HepG2 (cell line): ENCODE measurements at regions not wholly inside any gene's neighbourhood (a gene's known extent, or its start where the extent isn't known, plus 50 kb on each side); places are given as distances from the start of the nearest gene placed in this dataset.

Source experiments
- ATAC-seq: fragments of 200-7000 bp; cut with Tn5 transposase; 3 replicates; pipeline ENCODE4 v1.9.1; 2020; ENCODE audit warnings: mild to moderate bottlenecking, moderate library complexity
- BruUV-seq: library from RNA; stranded (reverse); fragments of 400-500 nt; replicated peaks from 2 replicates; lab custom pipeline; 2021; lab: Mats Ljungman, UMichigan
- CTCF ChIA-PET: fragments of 300-600 bp; formaldehyde crosslinking; extraction: SDS; loops from one replicate; lab custom pipeline; 2021; ENCODE audit warnings: low total read pairs, inconsistent platforms, low intra/inter-chr PET ratio; lab: Yijun Ruan, JAX
- POLR2A ChIA-PET: fragments of 350-600 bp; sonication (Branson Sonifier 250); formaldehyde crosslinking; loops from one replicate; lab custom pipeline; 2020; ENCODE audit warnings: antibody characterized with exemption, inconsistent platforms; lab: Yijun Ruan, JAX
- DNase-seq: peaks from one replicate; pipeline ENCODE4 v3.0.0-alpha.2; 2015; ENCODE audit warnings: low spot score
- FAIRE-seq: peaks from 3 replicates; lab custom pipeline; 2011; peaks lifted over from hg19 to GRCh38; lab: Jason Lieb, UNC
- H2AFZ ChIP-seq: one replicate; pipeline ENCODE4 v1.6.1; 2011; ENCODE audit warnings: low read length, inconsistent platforms
- H3K27ac ChIP-seq: fragments of 300-600 bp; 3 replicates; pipeline ENCODE4 v1.8.0; 2011; ENCODE audit warnings: mixed run types, mild to moderate bottlenecking, mixed read lengths, low read length, inconsistent platforms; ENCODE audit not compliant: insufficient read depth; ENCODE audit errors: extremely low read length
- H3K27me3 ChIP-seq, 2 experiments: fragments of 200-600 bp in 1 of 2; 2 replicates in 1 of 2; 3 replicates in 1 of 2; pipeline versions ENCODE4 v1.6.0 to v1.8.0; 2011; ENCODE audit warnings: low read length in 2 of 2, mild to moderate bottlenecking in 2 of 2, moderate library complexity in 2 of 2, inconsistent platforms in 1 of 2; ENCODE audit not compliant: insufficient read depth in 2 of 2, control insufficient read depth in 1 of 2
- H3K36me3 ChIP-seq, 2 experiments: fragments of 200-600 bp in 1 of 2; replicated peaks in 1 of 2; 2 replicates in 1 of 2; 3 replicates in 1 of 2; pipeline versions ENCODE4 v1.5.1 to v1.8.0; 2011; ENCODE audit warnings: low read length in 2 of 2, inconsistent platforms in 1 of 2; ENCODE audit not compliant: insufficient read depth in 2 of 2, control insufficient read depth in 1 of 2
- H3K4me1 ChIP-seq: 2 replicates; pipeline ENCODE4 v1.5.1; 2012; ENCODE audit warnings: low read length, inconsistent platforms; ENCODE audit not compliant: insufficient read depth
- H3K4me2 ChIP-seq: 2 replicates; pipeline ENCODE4 v1.6.0; 2011; ENCODE audit warnings: low read depth, low read length, inconsistent platforms
- H3K4me3 ChIP-seq, 3 experiments: fragments of 200-600 bp in 1 of 3; sonication (generic), shearing (Covaris generic) in 1 of 3; replicated peaks in 1 of 3; 2 replicates each; pipeline ENCODE4 v1.5.1; 2011 to 2016; ENCODE audit warnings: low read length in 3 of 3, inconsistent platforms in 2 of 3, low read depth in 2 of 3, mild to moderate bottlenecking in 2 of 3, control low read depth in 1 of 3, mixed read lengths in 1 of 3; ENCODE audit not compliant: insufficient read depth in 1 of 3
- H3K79me2 ChIP-seq: one replicate; pipeline ENCODE4 v1.6.1; 2011; ENCODE audit warnings: low read length, inconsistent platforms; ENCODE audit not compliant: insufficient read depth
- H3K9ac ChIP-seq: 2 replicates; pipeline ENCODE4 v1.6.0; 2011; ENCODE audit warnings: mild to moderate bottlenecking, low read depth, low read length, inconsistent platforms; ENCODE audit not compliant: insufficient read depth
- H3K9me3 ChIP-seq: 2 replicates; pipeline ENCODE4 v1.5.1; 2012; ENCODE audit warnings: mild to moderate bottlenecking, low read length
- H4K20me1 ChIP-seq: 2 replicates; pipeline ENCODE4 v1.6.0; 2011; ENCODE audit warnings: inconsistent platforms, mild to moderate bottlenecking, low read length, moderate library complexity; ENCODE audit not compliant: insufficient read depth
- KMT2B ChIP-seq: IDR thresholded peaks from 2 replicates; pipeline ENCODE4 v1.6.1; 2016; ENCODE audit warnings: missing genetic modification reagents, missing compliant biosample characterization
- MAFF ChIP-seq: IDR thresholded peaks from 2 replicates; pipeline ENCODE4 v1.6.1; 2011; ENCODE audit warnings: low read depth, low read length, improper control_type of control experiment
- MAFK ChIP-seq, 2 experiments: IDR thresholded peaks in 1 of 2; conservative IDR thresholded peaks in 1 of 2; 2 replicates each; pipeline ENCODE4 v1.6.1; 2011; ENCODE audit warnings: improper control_type of control experiment in 2 of 2, low read length in 2 of 2
- PAWR ChIP-seq: sonication (generic); formaldehyde crosslinking; IDR thresholded peaks from 2 replicates; pipeline ENCODE4 v1.4.0; 2020; ENCODE audit warnings: missing genetic modification reagents, mild to moderate bottlenecking, borderline replicate concordance
- PHF8 ChIP-seq: sonication (generic); formaldehyde crosslinking; IDR thresholded peaks from 2 replicates; pipeline ENCODE4 v1.5.0; 2020; ENCODE audit warnings: missing genetic modification reagents
- RBFOX2 ChIP-seq: fragments of 200-400 bp; formaldehyde crosslinking; IDR thresholded peaks from 2 replicates; pipeline ENCODE4 v1.6.1; 2017; ENCODE audit warnings: low read depth, mild to moderate bottlenecking, low read length
- RCOR2 ChIP-seq: IDR thresholded peaks from 2 replicates; pipeline ENCODE4 v1.6.1; 2016; ENCODE audit warnings: missing biosample characterization, missing genetic modification reagents
- SRY ChIP-seq: sonication (generic); formaldehyde crosslinking; IDR thresholded peaks from 2 replicates; pipeline ENCODE4 v1.8.0; 2022; ENCODE audit warnings: mild to moderate bottlenecking, missing genetic modification reagents
- STAG1 ChIP-seq: sonication (generic); formaldehyde crosslinking; IDR thresholded peaks from 2 replicates; pipeline ENCODE4 v1.4.0; 2020; ENCODE audit warnings: missing genetic modification reagents
- ZNF326 ChIP-seq: sonication (generic); formaldehyde crosslinking; IDR thresholded peaks from 2 replicates; pipeline ENCODE4 v1.4.0; 2020; ENCODE audit warnings: missing genetic modification reagents, borderline replicate concordance
- ZNF441 ChIP-seq: sonication (generic); formaldehyde crosslinking; IDR thresholded peaks from 2 replicates; pipeline ENCODE4 v1.7.0; 2021; ENCODE audit warnings: missing genetic modification reagents, borderline replicate concordance
- ZNF556 ChIP-seq: sonication (generic); formaldehyde crosslinking; IDR thresholded peaks from 2 replicates; pipeline ENCODE4 v1.4.0; 2020; ENCODE audit warnings: mild to moderate bottlenecking, missing genetic modification reagents, borderline replicate concordance
- ZNF589 ChIP-seq: sonication (generic); formaldehyde crosslinking; conservative IDR thresholded peaks from 2 replicates; pipeline ENCODE4 v1.8.0; 2022; ENCODE audit warnings: mild to moderate bottlenecking, moderate library complexity, missing genetic modification reagents
- ZNF598 ChIP-seq: sonication (generic); formaldehyde crosslinking; IDR thresholded peaks from 2 replicates; pipeline ENCODE4 v1.5.1; 2020; ENCODE audit warnings: mild to moderate bottlenecking, missing genetic modification reagents, borderline replicate concordance
- ZNF703 ChIP-seq: sonication (generic); formaldehyde crosslinking; IDR thresholded peaks from 2 replicates; pipeline ENCODE4 v1.5.1; 2020; ENCODE audit warnings: missing genetic modification reagents, mild to moderate bottlenecking, moderate library complexity, borderline replicate concordance
- ZNF781 ChIP-seq: sonication (generic); formaldehyde crosslinking; IDR thresholded peaks from 2 replicates; pipeline ENCODE4 v1.5.1; 2020; ENCODE audit warnings: borderline replicate concordance, mild to moderate bottlenecking, missing genetic modification reagents; ENCODE audit errors: not compliant biosample characterization
- WGBS: methylation state at CpG from one replicate; pipeline ENCODE4 v1.1.6; 2017; ENCODE audit warnings: low lambda C conversion rate; 5-methylcytosine and 5-hydroxymethylcytosine counted together
- in situ Hi-C: cut with HindIII; loops from 2 replicates; pipeline ENCODE4 v1.10.0; 2017; ENCODE audit warnings: low pct_unique_long_range_greater_than_20kb; ENCODE audit not compliant: extremely low pct_ligation_motif_present
- intact Hi-C: fragments of 100-400 bp; cut with micrococcal nuclease; formaldehyde crosslinking; loops from one replicate; pipeline ENCODE4 v1.10.0; 2022; ENCODE audit not compliant: unreplicated experiment
- TF ChIP-seq, protein P1 (sequence below): sonication (generic); formaldehyde crosslinking; IDR thresholded peaks from 2 replicates; pipeline ENCODE4 v1.4.0; 2020; ENCODE audit warnings: mild to moderate bottlenecking, missing genetic modification reagents

- no peak overlapping the region for H2AFZ ChIP-seq
- TF ChIP-seq RBFOX2: no peak
- no peak for TF ChIP-seq ZNF598 (CRISPR knock-in tag)
- TF ChIP-seq STAG1 (CRISPR knock-in tag): no peak
- TF ChIP-seq SRY: no peak
- no peak for TF ChIP-seq PHF8
- TF ChIP-seq RCOR2 (CRISPR knock-in tag): no peak
- TF ChIP-seq ZNF441 (CRISPR knock-in tag): no peak
- TF ChIP-seq ZNF589 (CRISPR knock-in tag): no peak
- no peak for TF ChIP-seq ZNF703 (CRISPR knock-in tag)
- no peak for TF ChIP-seq ZNF326 (CRISPR knock-in tag)
- TF ChIP-seq PAWR (CRISPR knock-in tag): no peak
- no peak for TF ChIP-seq ZNF556 (CRISPR knock-in tag)
- no peak for TF ChIP-seq ZNF781
- TF ChIP-seq, protein P1, sequence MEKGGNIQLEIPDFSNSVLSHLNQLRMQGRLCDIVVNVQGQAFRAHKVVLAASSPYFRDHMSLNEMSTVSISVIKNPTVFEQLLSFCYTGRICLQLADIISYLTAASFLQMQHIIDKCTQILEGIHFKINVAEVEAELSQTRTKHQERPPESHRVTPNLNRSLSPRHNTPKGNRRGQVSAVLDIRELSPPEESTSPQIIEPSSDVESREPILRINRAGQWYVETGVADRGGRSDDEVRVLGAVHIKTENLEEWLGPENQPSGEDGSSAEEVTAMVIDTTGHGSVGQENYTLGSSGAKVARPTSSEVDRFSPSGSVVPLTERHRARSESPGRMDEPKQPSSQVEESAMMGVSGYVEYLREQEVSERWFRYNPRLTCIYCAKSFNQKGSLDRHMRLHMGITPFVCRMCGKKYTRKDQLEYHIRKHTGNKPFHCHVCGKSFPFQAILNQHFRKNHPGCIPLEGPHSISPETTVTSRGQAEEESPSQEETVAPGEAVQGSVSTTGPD (CRISPR knock-in tag): no peak
- TF ChIP-seq MAFF: peak; percentile 63
- TF ChIP-seq MAFK (conservative IDR thresholded peaks at IDR 0.05 in 1 of 2, IDR thresholded peaks at IDR 0.05 in 1 of 2; ENCODE audit: low read length in 2 of 2): peak; percentile 61 to 77
- TF ChIP-seq KMT2B (CRISPR knock-in tag): no peak
- no peak for DNase-seq
- BruUV-seq: no TSS peak
- no peaks in the 10 kb centered on the region for H3K9me3 ChIP-seq
- H3K4me2 ChIP-seq: no peak overlapping the region
- H3K4me1 ChIP-seq: no peaks in the 10 kb centered on the region
- no peak overlapping the region for H3K27ac ChIP-seq
- in situ Hi-C loops (no loop called here), intact Hi-C loops (no loop called here)
- H3K79me2 ChIP-seq: no peaks in the 10 kb centered on the region
- POLR2A ChIA-PET: no interaction called here
- no peak overlapping the region for H3K4me3 ChIP-seq
- no peaks in the 10 kb centered on the region for H3K36me3 ChIP-seq
- CTCF ChIA-PET: no interaction called here
- no peak for FAIRE-seq
- no peaks in the 10 kb centered on the region for H4K20me1 ChIP-seq
- WGBS: 53% methylated on average over 6 of the region's 6 CpGs
- no peak overlapping the region for H3K9ac ChIP-seq
- H3K27me3 ChIP-seq: no peaks in the 10 kb centered on the region
- ATAC-seq: no peak
These were observed 592.1 kb upstream of the GBE1 start for GRCh38 chr3:82353306-82354171.
